Transverse colon (tissue), 3 donors: ENCODE measurements at regions not wholly inside any gene's neighbourhood (a gene's known extent, or its start where the extent isn't known, plus 50 kb on each side); places are given as distances from the start of the nearest gene placed in this dataset.

Source experiments
- EP300 ChIP-seq: sonication (generic); formaldehyde crosslinking; IDR thresholded peaks from one replicate; pipeline ENCODE4 v1.6.1; 2017; ENCODE audit warnings: antibody characterized with exemption, low read depth
- POLR2A ChIP-seq: fragments of 450-650 bp; IDR thresholded peaks from one replicate; pipeline ENCODE4 v1.6.1; 2016; ENCODE audit warnings: antibody characterized with exemption, mild to moderate bottlenecking, moderate library complexity
- POLR2AphosphoS5 ChIP-seq, 3 donors: sonication (generic); formaldehyde crosslinking; IDR thresholded peaks; one replicate each; pipeline ENCODE4 v1.6.1; 2016; ENCODE audit warnings: antibody characterized with exemption in 3 of 3

GRCh38 chr20:60935971-60936370 lies 316.1 kb upstream of the CDH4 start:
- no peak for TF ChIP-seq EP300
- no peak for TF ChIP-seq POLR2AphosphoS5 (IDR thresholded peaks at IDR 0.05)
- no peak for TF ChIP-seq POLR2A
